GM12874 (cell line): ENCODE measurements at regions not wholly inside any gene's neighbourhood (a gene's known extent, or its start where the extent isn't known, plus 50 kb on each side); places are given as distances from the start of the nearest gene placed in this dataset.

Source experiments
- TF ChIP-seq, protein P1 (sequence below): IDR thresholded peaks from 2 replicates; pipeline ENCODE4 v1.5.1; 2011; ENCODE audit warnings: low read depth, mild to moderate bottlenecking, control low read depth, low read length, moderate library complexity; ENCODE audit not compliant: insufficient read depth

- TF ChIP-seq, protein P1, sequence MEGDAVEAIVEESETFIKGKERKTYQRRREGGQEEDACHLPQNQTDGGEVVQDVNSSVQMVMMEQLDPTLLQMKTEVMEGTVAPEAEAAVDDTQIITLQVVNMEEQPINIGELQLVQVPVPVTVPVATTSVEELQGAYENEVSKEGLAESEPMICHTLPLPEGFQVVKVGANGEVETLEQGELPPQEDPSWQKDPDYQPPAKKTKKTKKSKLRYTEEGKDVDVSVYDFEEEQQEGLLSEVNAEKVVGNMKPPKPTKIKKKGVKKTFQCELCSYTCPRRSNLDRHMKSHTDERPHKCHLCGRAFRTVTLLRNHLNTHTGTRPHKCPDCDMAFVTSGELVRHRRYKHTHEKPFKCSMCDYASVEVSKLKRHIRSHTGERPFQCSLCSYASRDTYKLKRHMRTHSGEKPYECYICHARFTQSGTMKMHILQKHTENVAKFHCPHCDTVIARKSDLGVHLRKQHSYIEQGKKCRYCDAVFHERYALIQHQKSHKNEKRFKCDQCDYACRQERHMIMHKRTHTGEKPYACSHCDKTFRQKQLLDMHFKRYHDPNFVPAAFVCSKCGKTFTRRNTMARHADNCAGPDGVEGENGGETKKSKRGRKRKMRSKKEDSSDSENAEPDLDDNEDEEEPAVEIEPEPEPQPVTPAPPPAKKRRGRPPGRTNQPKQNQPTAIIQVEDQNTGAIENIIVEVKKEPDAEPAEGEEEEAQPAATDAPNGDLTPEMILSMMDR = no peak
Observed at GRCh38 chr13:83761631-83762030, 120.6 kb downstream of the SLITRK1 start.

DNA sequence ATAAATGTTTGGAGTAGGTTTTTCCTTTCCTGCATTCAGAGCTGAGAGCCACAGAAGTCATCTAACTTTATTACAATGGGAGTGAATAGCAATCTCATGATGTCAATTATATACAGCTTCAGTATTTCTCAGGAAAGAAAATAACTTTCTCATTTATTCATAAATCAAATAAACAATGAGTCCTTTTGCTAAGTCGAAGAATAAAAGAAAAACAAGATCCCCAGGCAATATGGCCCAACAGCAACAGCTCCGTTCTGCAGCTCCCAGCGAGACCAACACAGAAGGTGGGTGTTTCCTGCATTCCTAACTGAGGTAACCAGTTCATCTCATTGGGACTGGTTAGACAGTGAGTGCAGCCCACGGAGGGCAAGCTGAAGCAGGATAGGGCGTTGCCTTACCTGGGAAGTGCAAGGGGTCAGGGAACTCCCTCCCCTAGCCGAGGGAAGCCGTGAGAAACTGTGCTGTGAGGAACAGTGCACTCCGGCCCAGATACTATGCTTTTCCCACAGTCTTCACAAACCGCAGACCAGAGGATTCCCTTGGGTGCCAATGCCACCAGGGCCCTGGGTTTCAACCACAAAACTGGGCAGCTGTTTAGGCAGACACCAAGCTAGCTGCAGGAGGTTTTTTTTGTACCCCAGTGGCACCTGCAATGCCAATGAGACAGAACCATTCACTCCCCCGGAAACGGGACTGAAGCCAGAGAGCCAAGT, 128.2 kb downstream of the SLITRK1 start:
- TF ChIP-seq, protein P1 = no peak

- TF ChIP-seq, protein P1 = no peak
Observed at GRCh38 chr13:83752141-83752540, 130.1 kb downstream of the SLITRK1 start.

DNA sequence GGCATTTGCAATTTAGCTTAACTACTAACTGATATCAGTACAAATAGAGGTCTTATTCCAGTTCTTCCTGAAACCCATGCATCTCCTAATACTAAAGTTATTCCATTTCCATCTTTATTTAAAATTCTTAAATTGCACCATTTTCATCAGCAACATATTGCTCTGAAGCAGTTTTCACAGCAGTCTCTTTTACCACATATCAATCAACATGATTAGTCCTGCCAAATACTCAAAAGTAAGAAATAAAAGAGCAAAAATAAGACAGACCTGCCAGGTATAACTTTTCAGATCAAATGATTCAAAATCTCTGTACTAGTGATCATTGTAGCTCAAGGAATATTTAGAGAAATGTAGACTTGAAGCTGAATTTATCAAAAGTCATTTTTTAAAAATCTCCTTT, 141.7 kb downstream of the SLITRK1 start:
- TF ChIP-seq, protein P1 = no peak

GRCh38 chr13:83738407-83738806, 143.9 kb downstream of the SLITRK1 start:
- TF ChIP-seq, protein P1 = no peak

DNA sequence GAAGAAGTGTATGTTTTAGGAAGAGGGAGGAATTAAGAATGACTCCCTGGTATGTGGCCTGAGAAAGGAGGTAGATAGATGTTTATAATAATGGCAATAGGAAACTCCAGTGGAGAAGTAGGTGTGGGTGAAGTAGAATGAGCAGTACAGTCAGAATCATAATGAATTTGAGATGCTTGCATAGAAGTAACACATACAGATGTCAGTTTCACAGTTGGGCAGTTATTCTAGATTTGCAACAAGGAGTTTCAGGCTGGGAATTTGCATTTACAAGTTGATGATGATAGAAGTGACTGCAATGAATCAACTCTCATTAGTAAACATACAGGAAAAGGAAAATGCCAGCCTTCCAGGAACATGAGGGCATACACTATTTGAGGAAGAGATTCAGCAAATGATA, 149.0 kb downstream of the SLITRK1 start:
- TF ChIP-seq, protein P1 = no peak

DNA sequence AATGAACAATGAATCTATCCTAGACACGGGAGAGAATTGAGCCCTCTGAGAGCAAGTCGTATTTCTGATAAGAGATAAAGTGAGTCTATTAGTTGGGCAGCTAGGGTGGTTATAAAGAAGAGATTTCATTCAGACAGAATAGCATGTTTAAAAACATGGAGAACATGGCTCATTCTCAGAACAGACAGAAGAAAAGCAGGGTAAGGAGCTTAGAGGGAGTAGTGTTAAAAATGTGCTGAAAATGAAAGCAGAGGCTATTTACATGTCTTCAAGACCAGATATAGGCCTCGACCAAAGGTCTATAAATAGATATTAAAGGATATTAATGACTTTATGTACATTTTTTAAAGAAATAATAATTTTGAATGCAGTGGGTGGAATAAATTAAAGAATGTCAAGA, 149.5 kb downstream of the SLITRK1 start:
- TF ChIP-seq, protein P1 = no peak

GRCh38 chr13:83731113-83731512, 151.2 kb downstream of the SLITRK1 start:
- TF ChIP-seq, protein P1 = no peak
